HG03457 (cell line): ENCODE measurements at regions not wholly inside any gene's neighbourhood (a gene's known extent, or its start where the extent isn't known, plus 50 kb on each side); places are given as distances from the start of the nearest gene placed in this dataset.

ENCODE experiments used
- ATAC-seq: cut with Tn5 transposase; IDR thresholded peaks from one replicate; pipeline ENCODE4 v1.9.1; 2021; ENCODE audit warnings: moderate number of reproducible peaks; ENCODE audit not compliant: unreplicated experiment

- no peak for ATAC-seq
These were observed 255.9 kb downstream of the GABRG2 start for GRCh38 chr5:162323466-162323865.

DNA sequence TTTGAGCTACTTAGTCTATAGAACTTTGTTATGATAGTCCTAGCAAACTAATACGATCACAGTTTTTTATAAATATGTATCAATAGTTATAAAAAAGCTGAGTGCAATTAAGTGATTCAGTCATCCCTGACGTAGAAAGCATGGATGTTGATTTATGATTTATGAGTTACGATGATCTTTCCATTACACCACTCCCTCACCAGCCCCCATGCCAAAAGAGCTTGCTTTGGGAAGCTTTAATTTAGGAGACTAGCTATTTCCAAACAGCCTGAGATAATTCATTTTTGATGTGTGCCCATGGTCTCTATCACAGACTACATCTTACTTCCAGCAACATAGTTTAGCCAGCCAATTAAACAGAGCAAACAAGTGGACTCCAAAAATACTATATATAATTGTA, 256.8 kb downstream of the GABRG2 start:
- no peak for ATAC-seq

DNA sequence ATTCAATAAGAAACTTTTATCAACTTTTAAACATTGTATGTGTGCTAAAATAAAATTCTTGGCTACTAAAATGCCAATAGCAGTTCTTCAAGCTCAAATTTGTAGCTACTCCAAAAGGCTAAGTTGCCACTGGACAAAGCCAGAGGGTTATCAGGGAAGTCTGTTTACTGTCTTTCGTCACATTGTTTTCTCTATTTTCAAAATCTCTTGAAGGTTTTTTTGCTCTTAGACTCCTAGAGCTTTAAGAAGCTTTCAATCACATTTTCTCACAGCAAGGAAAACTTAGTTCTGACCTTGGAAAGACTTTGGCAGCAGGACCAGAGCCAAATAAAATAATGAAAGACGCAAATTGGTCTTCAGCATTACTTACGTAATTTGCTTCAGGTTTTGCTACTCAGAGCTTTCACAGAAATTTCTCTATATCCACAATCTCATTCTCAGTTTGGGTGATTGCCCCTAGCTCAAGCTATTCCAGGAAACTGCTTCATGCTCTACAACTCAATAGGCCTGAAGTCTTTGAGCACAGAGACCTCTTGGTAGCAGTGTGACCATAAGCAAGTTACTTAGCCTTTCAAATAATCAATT, 257.7 kb downstream of the GABRG2 start:
- ATAC-seq = no peak

DNA sequence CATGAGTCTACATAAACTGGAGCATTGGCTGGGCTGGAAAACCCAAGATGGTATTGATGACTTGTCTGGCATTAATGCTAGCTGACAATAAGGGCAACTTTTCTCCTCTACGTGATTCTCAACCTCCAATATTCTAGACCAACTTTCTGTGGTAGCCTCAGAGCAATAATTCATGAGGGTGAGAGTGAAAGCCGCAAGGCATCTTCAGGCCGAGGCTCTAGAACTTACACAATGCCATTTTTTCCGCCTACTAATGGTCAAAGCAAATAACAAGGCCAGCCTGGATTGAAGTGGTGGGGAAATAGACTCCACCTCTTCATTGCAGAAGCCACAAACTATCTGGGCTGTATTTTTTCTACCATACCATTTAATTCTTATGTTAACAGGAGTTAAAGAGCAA, 267.4 kb downstream of the GABRG2 start:
- no peak for ATAC-seq

GRCh38 chr5:162360373-162360931, 292.9 kb downstream of the GABRG2 start:
- no peak for ATAC-seq

- no peak for ATAC-seq
These were observed 304.7 kb downstream of the GABRG2 start for GRCh38 chr5:162372256-162372655.

- no peak for ATAC-seq
These were observed 310.3 kb downstream of the GABRG2 start for GRCh38 chr5:162377895-162378294.

- ATAC-seq = no peak
These were observed 315.3 kb downstream of the GABRG2 start for GRCh38 chr5:162382839-162383238.

GRCh38 chr5:162384225-162384624, 316.7 kb downstream of the GABRG2 start:
- no peak for ATAC-seq

- no peak for ATAC-seq
These were observed 324.3 kb downstream of the GABRG2 start for GRCh38 chr5:162391833-162392232.

DNA sequence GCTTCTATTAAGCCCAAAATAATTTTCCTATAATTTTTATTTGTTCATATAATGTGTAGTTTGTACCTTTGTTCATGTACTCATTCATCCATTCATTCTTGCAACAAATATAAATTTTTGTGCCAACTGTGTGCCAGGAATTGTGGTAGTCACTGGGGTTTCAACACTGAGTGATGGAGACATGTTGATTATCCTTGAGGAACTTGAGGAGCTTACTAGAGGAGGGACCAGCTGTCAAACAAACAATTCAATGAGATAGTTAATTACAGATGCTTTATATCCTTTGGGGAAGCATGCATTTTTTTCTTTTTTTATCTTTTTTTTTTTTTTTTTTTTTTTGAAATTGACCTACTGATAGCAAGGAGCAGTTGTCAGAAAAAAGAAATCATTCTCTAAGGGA, 324.8 kb downstream of the GABRG2 start:
- ATAC-seq = no peak

DNA sequence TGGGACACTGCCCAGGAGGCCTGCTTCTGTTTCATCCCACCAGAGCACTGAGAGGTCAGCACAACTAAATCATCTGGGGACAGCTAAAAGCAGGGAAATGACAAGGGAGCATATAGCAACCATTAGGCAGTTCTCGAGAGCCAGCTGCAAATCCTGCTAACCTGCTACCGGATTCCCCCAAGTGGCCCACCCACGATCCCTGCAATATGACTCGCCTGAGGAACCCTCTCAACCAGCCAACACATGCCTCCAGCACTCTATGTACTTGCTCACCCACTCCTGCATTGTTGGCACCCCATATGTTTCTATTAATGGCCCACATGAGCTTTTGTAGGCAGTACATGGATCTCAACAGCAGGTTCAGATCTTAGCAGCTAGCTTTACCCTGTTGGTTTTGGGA, 326.0 kb downstream of the GABRG2 start:
- no peak for ATAC-seq

DNA sequence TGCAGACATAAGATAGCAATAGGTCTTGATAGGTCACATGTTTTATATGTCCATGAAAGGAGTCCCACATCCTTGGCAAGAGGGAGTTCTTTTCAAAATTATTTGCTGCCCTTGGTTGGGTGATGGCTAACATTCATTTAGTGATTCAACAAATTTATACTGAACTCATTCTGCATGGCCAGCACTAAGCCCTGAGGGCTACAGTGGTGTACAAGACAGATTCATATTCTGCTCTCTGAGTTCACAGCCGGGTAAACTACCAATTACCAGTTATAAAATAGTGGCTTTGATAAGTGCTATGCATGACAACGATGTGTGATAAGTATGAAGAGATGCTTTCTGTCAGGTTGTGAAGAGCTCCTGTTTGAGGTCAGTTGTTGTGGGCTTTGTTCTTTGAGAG, 340.0 kb downstream of the GABRG2 start:
- no peak for ATAC-seq

DNA sequence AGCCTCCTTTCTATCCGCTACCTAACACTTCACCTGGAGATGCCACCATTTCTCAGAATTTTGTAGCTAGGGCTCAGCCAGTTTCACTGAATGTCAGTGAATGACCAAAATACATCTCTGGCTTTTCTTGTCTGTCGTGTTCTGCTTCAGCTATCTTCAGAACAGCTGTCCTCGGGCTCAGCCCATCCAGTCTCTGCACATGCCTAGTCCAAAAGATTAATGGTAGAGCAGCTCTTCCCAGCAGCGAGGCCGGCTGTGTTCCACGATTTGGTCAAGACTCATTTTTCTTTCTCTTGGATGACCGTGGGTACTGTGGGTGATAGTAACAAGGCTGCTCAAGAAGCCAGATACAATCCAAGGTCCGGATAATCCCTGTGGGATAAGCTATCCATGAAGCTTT, 342.8 kb downstream of the GABRG2 start:
- no peak for ATAC-seq

DNA sequence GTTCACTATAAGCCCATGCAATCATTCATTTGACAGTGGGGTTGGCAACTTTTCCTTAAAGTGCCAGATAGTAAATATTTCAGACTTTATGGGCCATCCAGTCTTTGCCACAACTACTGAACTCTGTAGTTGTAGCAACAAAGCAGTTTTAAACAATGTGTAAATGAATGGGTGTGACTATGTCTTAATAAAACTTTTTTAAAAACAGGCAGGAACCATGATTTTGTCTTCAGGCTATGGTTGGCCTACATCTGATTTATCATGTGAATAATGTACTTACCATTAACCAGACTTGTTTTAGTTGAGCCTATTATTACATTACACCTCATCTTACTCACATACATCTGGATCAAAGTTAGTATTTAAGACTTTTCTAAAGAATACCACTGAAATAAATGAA, 361.6 kb downstream of the GABRG2 start:
- no peak for ATAC-seq

- ATAC-seq = no peak
These were observed 366.7 kb downstream of the GABRG2 start for GRCh38 chr5:162434281-162434680.

GRCh38 chr5:162436055-162436454, 368.5 kb downstream of the GABRG2 start:
- ATAC-seq = no peak

DNA sequence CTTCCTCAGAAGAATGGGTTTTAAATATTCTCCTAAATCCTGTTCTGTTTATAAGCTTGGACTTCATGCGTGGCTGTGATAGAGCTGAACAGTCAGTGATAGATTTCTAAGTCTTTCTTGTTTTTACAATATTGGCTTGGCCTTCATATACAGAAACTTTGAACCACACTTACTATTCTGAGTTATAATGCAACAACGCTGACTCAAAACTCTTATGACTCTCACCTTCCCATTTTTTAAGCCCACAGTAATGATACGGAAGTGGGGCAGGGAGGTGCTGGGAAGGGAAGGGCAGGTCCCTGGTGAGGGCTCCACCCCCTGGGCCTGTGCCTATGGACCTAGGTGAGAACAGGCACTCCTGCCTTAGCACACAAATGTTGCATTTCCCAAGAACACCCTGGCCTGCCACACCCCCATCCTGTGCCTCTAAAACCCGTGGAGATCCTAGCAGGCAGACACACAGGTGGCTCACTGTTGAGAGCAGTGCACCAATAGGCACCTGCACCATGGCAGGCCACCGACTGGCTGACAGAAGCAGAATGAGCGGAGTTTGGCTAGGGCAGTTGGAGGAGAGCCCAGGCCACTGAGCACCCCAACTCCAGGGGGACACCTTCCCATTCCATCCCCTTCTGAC, 376.7 kb downstream of the GABRG2 start:
- ATAC-seq = no peak

DNA sequence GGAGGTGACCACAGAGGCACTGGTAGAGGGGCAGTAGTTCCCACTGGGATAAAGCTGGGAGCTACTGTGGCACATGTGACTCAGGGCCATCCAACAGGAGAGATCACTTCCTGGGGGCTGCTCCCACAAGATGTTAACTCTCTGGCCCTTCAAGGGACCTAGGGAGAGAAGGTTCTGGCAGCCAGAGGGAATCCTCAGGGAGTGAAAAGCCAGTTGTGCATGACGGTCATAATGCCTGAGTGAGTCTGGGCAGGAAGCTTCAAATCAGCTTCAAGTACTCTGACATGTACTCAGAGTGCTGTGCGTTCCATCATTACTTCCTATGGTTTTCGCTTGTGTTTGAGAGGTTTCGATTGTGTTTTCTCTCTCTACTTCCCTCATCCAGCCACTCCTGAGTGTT, 388.5 kb downstream of the GABRG2 start:
- ATAC-seq = no peak

DNA sequence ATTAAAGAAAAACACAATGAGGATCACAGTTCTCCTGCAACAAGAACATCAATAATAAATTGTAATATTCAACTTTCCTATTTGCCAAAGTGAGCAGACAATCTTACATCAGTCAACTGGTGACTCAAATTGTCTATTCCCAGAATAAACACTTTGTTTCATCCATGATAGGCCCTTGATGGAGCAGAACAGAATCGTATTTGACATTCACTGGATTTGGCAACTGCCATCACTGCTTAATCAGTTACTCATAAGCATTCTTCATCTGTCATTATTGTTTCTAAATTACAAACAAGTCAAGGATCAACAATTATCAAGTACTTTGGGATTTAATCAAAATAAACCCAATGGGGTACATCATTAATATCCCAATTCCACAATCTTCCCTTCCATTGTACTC, 398.4 kb downstream of the GABRG2 start:
- no peak for ATAC-seq

- no peak for ATAC-seq
These were observed 405.6 kb downstream of the GABRG2 start for GRCh38 chr5:162473041-162473714.

DNA sequence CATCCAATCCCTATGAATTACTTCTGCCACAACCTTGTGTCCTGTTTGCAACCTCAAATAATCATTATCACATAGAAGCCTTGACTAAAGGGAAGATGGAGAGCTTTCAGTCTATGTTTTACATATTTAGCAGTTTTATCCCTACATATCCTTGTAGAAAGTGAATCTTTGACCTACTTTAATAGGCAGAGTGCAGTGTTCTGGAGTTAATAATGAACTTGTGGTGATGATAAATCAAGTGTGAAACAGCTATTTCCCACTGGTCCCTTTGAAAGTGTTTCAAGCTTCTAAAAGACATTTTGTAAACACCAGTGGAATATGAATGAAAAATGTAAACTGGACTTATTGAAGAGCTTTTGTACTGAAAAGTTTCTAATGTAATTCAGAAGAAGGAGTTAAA, 406.7 kb downstream of the GABRG2 start:
- ATAC-seq = no peak
